GM06990 (cell line): ENCODE measurements at regions not wholly inside any gene's neighbourhood (a gene's known extent, or its start where the extent isn't known, plus 50 kb on each side); places are given as distances from the start of the nearest gene placed in this dataset.
A peak's percentile ranks its signal among the peaks of the same experiment; 100 is the strongest.

Source experiments
- DNase-seq: peaks from one replicate; pipeline ENCODE4 v3.0.0-alpha.2; 2011; ENCODE audit not compliant: insufficient read length; ENCODE audit errors: extremely low read depth
- H3K27me3 ChIP-seq: replicated peaks from 2 replicates; pipeline ENCODE4 v1.6.0; 2011; ENCODE audit warnings: low read length; ENCODE audit not compliant: control insufficient read depth, insufficient read depth
- H3K36me3 ChIP-seq: 2 replicates; pipeline ENCODE4 v1.5.1; 2011; ENCODE audit warnings: low read length; ENCODE audit not compliant: control insufficient read depth, insufficient read depth
- H3K4me3 ChIP-seq: replicated peaks from 2 replicates; pipeline ENCODE4 v1.5.1; 2011; ENCODE audit warnings: low read depth, mild to moderate bottlenecking, control low read depth, low read length
- CTCF ChIP-seq: IDR thresholded peaks from 2 replicates; pipeline ENCODE4 v1.5.1; 2011; ENCODE audit warnings: low read length, control low read depth, mild to moderate bottlenecking, inconsistent platforms; ENCODE audit not compliant: insufficient read depth, poor library complexity, severe bottlenecking

GRCh38 chr1:37282764-37283163, 191.6 kb upstream of the ZC3H12A start:
- Histone ChIP-seq H3K27me3 (no peaks in the 10 kb centered on the region; the same call in 1 of the 2 replicates), H3K4me3 (no peak overlapping the region), H3K36me3 (no peaks in the 10 kb centered on the region)
- TF ChIP-seq CTCF, result no peak
- no peak for DNase-seq

GRCh38 chr1:37284053-37284452, 190.3 kb upstream of the ZC3H12A start:
- Histone ChIP-seq H3K27me3 (no peaks in the 10 kb centered on the region; the same call in 1 of the 2 replicates), H3K4me3 (no peak overlapping the region), H3K36me3 (no peaks in the 10 kb centered on the region)
- TF ChIP-seq CTCF, result no peak
- DNase-seq, result no peak

GRCh38 chr1:37286881-37287280, 187.5 kb upstream of the ZC3H12A start:
- H3K27me3 ChIP-seq, result no peaks in the 10 kb centered on the region; the same call in 1 of the 2 replicates
- no peak for TF ChIP-seq CTCF

GRCh38 chr1:37288900-37289299, 185.5 kb upstream of the ZC3H12A start:
- peak; percentile 79 for DNase-seq
- H3K27me3 ChIP-seq, result no peaks in the 10 kb centered on the region

More at GRCh38 chr1:37286881-37287280, 187.5 kb upstream of the ZC3H12A start:
- DNase-seq, result no peak
- Histone ChIP-seq H3K36me3 (no peaks in the 10 kb centered on the region), H3K4me3 (no peak overlapping the region)

GRCh38 chr1:37290718-37291117, 183.7 kb upstream of the ZC3H12A start:
- no peak for DNase-seq
- Histone ChIP-seq H3K27me3 (no peaks in the 10 kb centered on the region), H3K4me3 (no peak overlapping the region), H3K36me3 (no peaks in the 10 kb centered on the region)
- no peak for TF ChIP-seq CTCF

More at GRCh38 chr1:37288900-37289299, 185.5 kb upstream of the ZC3H12A start:
- Histone ChIP-seq H3K36me3 (no peaks in the 10 kb centered on the region), H3K4me3 (no peak overlapping the region)
- TF ChIP-seq CTCF, result no peak

- TF ChIP-seq CTCF, result no peak
- H3K4me3 ChIP-seq, result no peak overlapping the region
- no peaks in the 10 kb centered on the region for H3K36me3 ChIP-seq
- no peak for DNase-seq
- H3K27me3 ChIP-seq, result no peaks in the 10 kb centered on the region
Observed at GRCh38 chr1:37292789-37293188, 181.6 kb upstream of the ZC3H12A start.
